IPS-20b (cell line): ENCODE measurements at regions not wholly inside any gene's neighbourhood (a gene's known extent, or its start where the extent isn't known, plus 50 kb on each side); places are given as distances from the start of the nearest gene placed in this dataset.
A peak's percentile ranks its signal among the peaks of the same experiment; 100 is the strongest.

Experiments
- H3K27ac ChIP-seq: one replicate; pipeline ENCODE4 v1.5.1; 2013; ENCODE audit warnings: low read length
- H3K27me3 ChIP-seq: 2 replicates; pipeline ENCODE4 v1.6.1; 2013; ENCODE audit warnings: mild to moderate bottlenecking, low read length, inconsistent platforms; ENCODE audit not compliant: insufficient read depth
- H3K36me3 ChIP-seq: 2 replicates; pipeline ENCODE4 v1.6.1; 2013; ENCODE audit warnings: low read depth, mild to moderate bottlenecking, inconsistent platforms, low read length, moderate library complexity; ENCODE audit not compliant: insufficient read depth
- H3K4me1 ChIP-seq: 2 replicates; pipeline ENCODE4 v1.6.1; 2013; ENCODE audit warnings: mild to moderate bottlenecking, control low read depth, inconsistent platforms, low read length, moderate library complexity; ENCODE audit not compliant: insufficient read depth
- H3K4me3 ChIP-seq: 2 replicates; pipeline ENCODE4 v1.5.1; 2013; ENCODE audit warnings: mild to moderate bottlenecking, low read length, inconsistent platforms
- H3K9ac ChIP-seq: 2 replicates; pipeline ENCODE4 v1.6.1; 2013; ENCODE audit warnings: low read depth, mild to moderate bottlenecking, inconsistent platforms, low read length, moderate library complexity
- H3K9me3 ChIP-seq: 2 replicates; pipeline ENCODE4 v1.6.1; 2013; ENCODE audit warnings: mild to moderate bottlenecking, low read depth, low read length, inconsistent platforms; ENCODE audit not compliant: insufficient read depth

- H3K4me1 ChIP-seq: peaks cover 24% of the 10 kb centered on the region; the same call in 1 of the 2 replicates
- no peak overlapping the region for H3K4me3 ChIP-seq
- H3K27me3 ChIP-seq: peaks cover 44% of the 10 kb centered on the region; the same call in 1 of the 2 replicates
- H3K9me3 ChIP-seq: no peaks in the 10 kb centered on the region
- no peak overlapping the region for H3K9ac ChIP-seq
- H3K36me3 ChIP-seq: no peaks in the 10 kb centered on the region
- H3K27ac ChIP-seq: no peak overlapping the region
These were observed 300.0 kb upstream of the IRX3 start for GRCh38 chr16:54586474-54587175.

- no peak overlapping the region for H3K27ac ChIP-seq
- H3K9me3 ChIP-seq: no peaks in the 10 kb centered on the region
- H3K36me3 ChIP-seq: no peaks in the 10 kb centered on the region
- no peak overlapping the region for H3K9ac ChIP-seq
- no peak overlapping the region for H3K4me3 ChIP-seq
- H3K27me3 ChIP-seq: peaks cover 44% of the 10 kb centered on the region; the same call in 1 of the 2 replicates
- peaks cover 18% of the 10 kb centered on the region; the same call in 1 of the 2 replicates for H3K4me1 ChIP-seq
These were observed 299.4 kb upstream of the IRX3 start for GRCh38 chr16:54585998-54586340.

- Histone ChIP-seq H3K4me3 (peak overlapping the region; percentile 4; the same call in 1 of the 2 replicates), H3K9me3 (no peaks in the 10 kb centered on the region), H3K4me1 (peaks cover 13% of the 10 kb centered on the region; the same call in 1 of the 2 replicates), H3K27ac (no peak overlapping the region), H3K27me3 (peaks cover 41% of the 10 kb centered on the region; the same call in 1 of the 2 replicates), H3K9ac (0 out of 2 replicates have a peak overlapping the region, but pooled peaks have one; percentile 2), H3K36me3 (no peaks in the 10 kb centered on the region)
These were observed 298.8 kb upstream of the IRX3 start for GRCh38 chr16:54585094-54585997.

- Histone ChIP-seq H3K27ac (no peak overlapping the region), H3K4me3 (no peak overlapping the region), H3K9ac (no peak overlapping the region), H3K27me3 (peaks cover 31% of the 10 kb centered on the region; the same call in 1 of the 2 replicates), H3K36me3 (no peaks in the 10 kb centered on the region), H3K4me1 (peaks cover 10% of the 10 kb centered on the region; the same call in 1 of the 2 replicates), H3K9me3 (no peaks in the 10 kb centered on the region)
These were observed 297.5 kb upstream of the IRX3 start for GRCh38 chr16:54584121-54584520.

GRCh38 chr16:54582631-54583250 is 296.2 kb upstream of the IRX3 start:
- Histone ChIP-seq H3K9me3 (no peaks in the 10 kb centered on the region), H3K4me3 (no peak overlapping the region), H3K36me3 (no peaks in the 10 kb centered on the region), H3K4me1 (peaks cover 10% of the 10 kb centered on the region; the same call in 1 of the 2 replicates), H3K9ac (no peak overlapping the region), H3K27ac (no peak overlapping the region), H3K27me3 (peaks cover 31% of the 10 kb centered on the region; the same call in 1 of the 2 replicates)

- H3K27me3 ChIP-seq: peaks cover 28% of the 10 kb centered on the region; the same call in 1 of the 2 replicates
- H3K4me1 ChIP-seq: peaks cover 10% of the 10 kb centered on the region; the same call in 1 of the 2 replicates
- H3K36me3 ChIP-seq: no peaks in the 10 kb centered on the region
- no peak overlapping the region for H3K27ac ChIP-seq
- H3K9ac ChIP-seq: no peak overlapping the region
- H3K4me3 ChIP-seq: no peak overlapping the region
- H3K9me3 ChIP-seq: no peaks in the 10 kb centered on the region
These were observed 292.6 kb upstream of the IRX3 start for GRCh38 chr16:54579106-54579728.

GRCh38 chr16:54577651-54578128 is 291.1 kb upstream of the IRX3 start:
- Histone ChIP-seq H3K4me3 (no peak overlapping the region), H3K4me1 (peaks cover 10% of the 10 kb centered on the region; the same call in 1 of the 2 replicates), H3K27ac (no peak overlapping the region), H3K9ac (no peak overlapping the region), H3K27me3 (peaks cover 28% of the 10 kb centered on the region; the same call in 1 of the 2 replicates), H3K9me3 (no peaks in the 10 kb centered on the region), H3K36me3 (no peaks in the 10 kb centered on the region)

- Histone ChIP-seq H3K27ac (no peak overlapping the region), H3K4me3 (0 out of 2 replicates have a peak overlapping the region, but pooled peaks have one; percentile 9), H3K4me1 (peaks cover 10% of the 10 kb centered on the region; the same call in 1 of the 2 replicates), H3K27me3 (peaks cover 28% of the 10 kb centered on the region; the same call in 1 of the 2 replicates), H3K36me3 (no peaks in the 10 kb centered on the region), H3K9me3 (no peaks in the 10 kb centered on the region), H3K9ac (no peak overlapping the region)
These were observed 290.2 kb upstream of the IRX3 start for GRCh38 chr16:54576785-54577184.

GRCh38 chr16:54568906-54569807 is 282.6 kb upstream of the IRX3 start:
- Histone ChIP-seq H3K4me1 (no peaks in the 10 kb centered on the region), H3K27me3 (no peaks in the 10 kb centered on the region), H3K27ac (no peak overlapping the region), H3K36me3 (no peaks in the 10 kb centered on the region), H3K9me3 (no peaks in the 10 kb centered on the region; the same call in 1 of the 2 replicates), H3K4me3 (no peak overlapping the region), H3K9ac (no peak overlapping the region)

- H3K9me3 ChIP-seq: no peaks in the 10 kb centered on the region; the same call in 1 of the 2 replicates
- H3K4me3 ChIP-seq: no peak overlapping the region
- H3K9ac ChIP-seq: no peak overlapping the region
- no peaks in the 10 kb centered on the region for H3K27me3 ChIP-seq
- no peak overlapping the region for H3K27ac ChIP-seq
- no peaks in the 10 kb centered on the region for H3K4me1 ChIP-seq
- no peaks in the 10 kb centered on the region for H3K36me3 ChIP-seq
These were observed 278.3 kb upstream of the IRX3 start for GRCh38 chr16:54564841-54565240.
